Smooth muscle cell of the brain vasculature (primary cell): ENCODE measurements at regions not wholly inside any gene's neighbourhood (a gene's known extent, or its start where the extent isn't known, plus 50 kb on each side); places are given as distances from the start of the nearest gene placed in this dataset.
"Not testable (repeated sequence)": the region's sequence is repeated elsewhere in the genome, so short reads cannot be mapped to it uniquely, and the experiment has no call there.

ENCODE experiments used
- DNase-seq: peaks from one replicate; pipeline ENCODE4 v3.0.0-alpha.2; 2012; ENCODE audit warnings: low read depth, low spot score

GRCh38 chr4:79266136-79266535 is 59.7 kb downstream of the NAA11 start:
- DNase-seq, result no peak

- no peak for DNase-seq
Measured at GRCh38 chr4:79259242-79259641, 66.6 kb downstream of the NAA11 start.

- DNase-seq, result no peak
Measured at GRCh38 chr4:79258614-79259176, 67.2 kb downstream of the NAA11 start.

- no peak for DNase-seq
Measured at GRCh38 chr4:79257953-79258613, 67.8 kb downstream of the NAA11 start.

GRCh38 chr4:79255793-79256192 is 70.1 kb downstream of the NAA11 start:
- DNase-seq, result no peak

GRCh38 chr4:79253924-79254323 is 71.9 kb downstream of the NAA11 start:
- no peak for DNase-seq

- DNase-seq, result no peak
Measured at GRCh38 chr4:79253168-79253567, 72.7 kb downstream of the NAA11 start.

GRCh38 chr4:79250887-79251286 is 75.0 kb downstream of the NAA11 start:
- DNase-seq, result no peak

- DNase-seq, result no peak
Measured at GRCh38 chr4:79249881-79250503, 75.9 kb downstream of the NAA11 start.

- no peak for DNase-seq
Measured at GRCh38 chr4:79248610-79249009, 77.3 kb downstream of the NAA11 start.

GRCh38 chr4:79247695-79248394 is 78.0 kb downstream of the NAA11 start:
- no peak for DNase-seq

GRCh38 chr4:79245200-79245940 is 80.5 kb downstream of the NAA11 start:
- DNase-seq, result not testable (repeated sequence)

GRCh38 chr4:79241846-79242245 is 84.0 kb downstream of the NAA11 start:
- no peak for DNase-seq

GRCh38 chr4:79237851-79238250 is 88.0 kb downstream of the NAA11 start:
- no peak for DNase-seq

- DNase-seq, result no peak
Measured at GRCh38 chr4:79236785-79237184, 89.1 kb downstream of the NAA11 start.

GRCh38 chr4:79235095-79235494 is 90.8 kb downstream of the NAA11 start:
- no peak for DNase-seq

GRCh38 chr4:79233820-79234219 is 92.0 kb downstream of the NAA11 start:
- DNase-seq, result no peak

GRCh38 chr4:79232540-79232939 is 93.3 kb downstream of the NAA11 start:
- DNase-seq, result no peak

- DNase-seq, result no peak
Measured at GRCh38 chr4:79227860-79228259, 98.0 kb downstream of the NAA11 start.

- no peak for DNase-seq
Measured at GRCh38 chr4:79225360-79225759, 100.5 kb downstream of the NAA11 start.

- no peak for DNase-seq
Measured at GRCh38 chr4:79224777-79225104, 101.1 kb downstream of the NAA11 start.
